Fibroblast of pulmonary artery (primary cell): ENCODE measurements at regions not wholly inside any gene's neighbourhood (a gene's known extent, or its start where the extent isn't known, plus 50 kb on each side); places are given as distances from the start of the nearest gene placed in this dataset.

Experiments
- DNase-seq: peaks from one replicate; pipeline ENCODE4 v3.0.0-alpha.2; 2010; ENCODE audit warnings: low read depth
- H3K4me3 ChIP-seq: replicated peaks from 2 replicates; pipeline ENCODE4 v1.5.1; 2011; ENCODE audit warnings: low read depth, mild to moderate bottlenecking, control low read depth, low read length, moderate library complexity
- CTCF ChIP-seq: IDR thresholded peaks from 2 replicates; pipeline ENCODE4 v1.5.1; 2011; ENCODE audit warnings: mild to moderate bottlenecking, control low read depth, low read length, inconsistent platforms; ENCODE audit errors: missing control alignments

DNA sequence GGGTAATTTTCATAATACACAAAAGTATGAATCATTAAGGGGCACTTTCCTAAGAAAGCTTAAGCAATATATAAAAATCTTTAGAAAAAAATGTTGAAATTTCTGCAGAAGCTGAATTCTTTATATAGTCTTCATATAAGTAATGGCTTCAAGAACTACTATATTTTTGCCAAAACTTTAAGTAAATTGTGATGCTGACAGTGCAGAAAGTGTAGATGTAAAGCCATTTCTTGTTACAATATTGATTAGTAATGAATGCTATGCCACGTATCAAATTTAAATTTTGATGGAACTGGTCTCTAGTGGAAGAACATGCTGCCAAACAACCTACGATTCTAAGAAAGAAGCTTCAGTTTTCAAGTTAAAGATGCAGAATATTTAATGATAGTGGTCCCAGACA, 1210.0 kb downstream of the SLITRK1 start:
- TF ChIP-seq CTCF = no peak
- no peak for DNase-seq

DNA sequence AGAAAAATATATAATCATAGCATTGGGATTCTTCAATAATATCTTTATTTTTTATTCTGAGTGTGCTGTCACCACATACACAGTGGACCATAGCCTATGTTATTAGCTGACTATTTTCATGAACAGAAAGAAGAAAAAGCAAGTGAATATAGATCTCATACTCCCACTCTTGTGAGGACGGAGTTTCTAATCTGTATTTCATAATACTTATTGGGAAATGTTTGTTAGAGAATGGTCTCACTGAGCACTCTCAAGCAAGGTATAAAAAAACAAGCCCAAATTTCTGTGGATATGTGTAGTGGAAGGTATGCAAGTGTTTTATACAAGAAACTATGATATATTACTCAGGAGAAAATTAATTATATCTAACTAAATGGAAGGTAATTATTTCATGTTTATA, 1218.1 kb downstream of the SLITRK1 start:
- no peak for TF ChIP-seq CTCF
- peak; percentile 53 for DNase-seq
- H3K4me3 ChIP-seq = no peak overlapping the region

More for the DNA sequence above, 1210.0 kb downstream of the SLITRK1 start:
- no peak overlapping the region for H3K4me3 ChIP-seq

- TF ChIP-seq CTCF = no peak
- no peak for DNase-seq
- no peak overlapping the region for H3K4me3 ChIP-seq
These were observed 1221.1 kb downstream of the SLITRK1 start for GRCh38 chr13:82661126-82661525.

DNA sequence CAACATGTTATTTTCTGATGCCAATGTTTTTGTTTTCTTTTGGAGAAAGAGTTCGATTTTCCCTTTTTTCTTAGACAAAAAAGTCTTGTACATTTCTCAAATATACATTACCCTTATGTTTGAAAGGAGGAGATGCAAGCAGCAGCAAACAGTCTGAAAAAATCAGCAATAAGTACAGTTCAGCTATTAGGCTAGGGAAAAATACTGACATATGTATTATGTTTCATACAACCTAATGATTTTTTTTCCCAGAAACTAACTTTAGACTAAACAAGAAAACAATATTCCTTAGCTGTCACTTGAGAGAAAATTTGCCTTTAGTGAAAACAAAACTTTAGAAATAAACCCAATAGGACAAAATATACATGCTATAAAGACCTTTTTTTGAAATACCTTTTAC, 1223.5 kb downstream of the SLITRK1 start:
- TF ChIP-seq CTCF = no peak
- H3K4me3 ChIP-seq = no peak overlapping the region
- DNase-seq = no peak

DNA sequence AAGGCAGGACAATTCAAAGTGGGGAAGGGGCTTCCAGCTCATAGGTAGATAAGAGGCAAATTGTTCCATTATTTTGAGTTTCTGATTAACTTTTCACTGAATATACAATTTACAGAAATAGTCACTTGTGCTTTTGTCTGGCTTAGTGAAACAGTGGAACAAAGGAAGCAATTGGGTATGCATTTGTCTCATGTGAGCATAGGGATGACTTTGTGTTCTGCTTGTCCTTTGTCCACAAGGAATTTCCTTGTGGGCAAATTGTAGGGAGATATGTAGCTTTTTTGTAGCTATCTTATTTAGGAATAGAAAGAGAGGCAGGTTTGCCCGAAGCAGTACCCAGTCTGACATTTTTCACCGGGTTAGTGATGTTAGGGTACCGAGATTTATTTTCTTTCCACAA, 1224.8 kb downstream of the SLITRK1 start:
- TF ChIP-seq CTCF = no peak
- H3K4me3 ChIP-seq = no peak overlapping the region
- no peak for DNase-seq

DNA sequence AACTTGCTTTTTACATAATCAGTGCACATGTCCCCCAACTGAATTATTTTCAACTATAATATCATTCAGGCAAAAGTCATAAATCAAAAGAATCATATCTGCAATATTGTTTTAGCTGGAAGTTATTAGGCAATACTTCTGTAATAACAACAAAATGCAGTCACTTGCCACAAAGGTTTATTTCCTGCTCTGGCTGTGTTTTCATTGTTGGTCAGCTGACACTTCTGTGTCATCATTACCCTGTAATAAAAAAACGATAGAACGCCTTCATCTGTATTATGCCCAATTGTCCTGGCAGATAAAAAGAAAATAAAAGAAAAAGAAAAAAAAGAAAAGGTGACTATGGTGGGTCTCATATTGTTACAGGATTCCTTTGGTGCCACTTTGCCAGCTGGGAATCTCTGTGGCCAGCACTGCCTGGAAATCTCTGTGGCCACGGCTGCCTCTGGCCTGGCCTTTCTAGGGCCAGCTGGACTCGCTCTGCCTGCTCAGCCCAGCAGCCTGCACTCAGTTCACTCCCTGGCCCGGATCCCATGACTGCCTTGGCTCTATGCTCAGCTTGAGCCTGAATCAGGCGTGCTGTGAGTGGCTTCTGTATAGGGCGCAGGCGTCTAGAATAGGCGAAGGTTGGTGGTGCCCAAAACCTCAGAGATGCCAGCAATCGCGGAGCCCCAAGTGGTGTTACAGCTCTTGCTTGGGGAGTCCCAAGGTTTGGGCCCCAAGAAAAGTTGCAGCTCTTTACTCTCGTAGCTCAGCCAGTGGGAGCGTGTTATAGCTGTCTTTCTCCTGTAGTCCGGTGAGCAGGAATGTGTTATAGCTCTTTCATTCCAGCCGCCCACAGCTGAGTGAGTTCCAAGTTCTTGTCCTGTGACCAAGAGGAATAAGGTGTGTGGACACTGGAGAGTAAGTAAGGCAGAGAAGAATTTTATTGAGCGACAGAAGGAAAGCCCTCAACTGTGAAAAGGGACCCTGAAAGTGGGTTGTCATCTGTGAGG, 1227.1 kb downstream of the SLITRK1 start:
- no peak overlapping the region for H3K4me3 ChIP-seq
- peak; percentile 91 for DNase-seq

More for the DNA sequence above, 1227.1 kb downstream of the SLITRK1 start:
- TF ChIP-seq CTCF = no peak
